Myocyte (in vitro differentiated cells): ENCODE measurements at regions not wholly inside any gene's neighbourhood (a gene's known extent, or its start where the extent isn't known, plus 50 kb on each side); places are given as distances from the start of the nearest gene placed in this dataset.

ENCODE experiments used
- DNase-seq: peaks from one replicate; pipeline ENCODE4 v3.0.0-alpha.2; 2012; ENCODE audit warnings: low read depth

GRCh38 chr9:12930906-12931305 lies 156.1 kb downstream of the LURAP1L start:
- no peak for DNase-seq

GRCh38 chr9:12933957-12934356 lies 159.1 kb downstream of the LURAP1L start:
- peak; percentile 29 for DNase-seq

GRCh38 chr9:12934545-12935272 lies 159.9 kb downstream of the LURAP1L start:
- DNase-seq = peak; percentile 39

GRCh38 chr9:12935714-12936113 lies 160.9 kb downstream of the LURAP1L start:
- DNase-seq = no peak

GRCh38 chr9:12954441-12954840 lies 179.6 kb downstream of the LURAP1L start:
- no peak for DNase-seq

- DNase-seq = no peak
Observed at GRCh38 chr9:12955510-12956163, 180.8 kb downstream of the LURAP1L start.

- no peak for DNase-seq
Observed at GRCh38 chr9:12956261-12956660, 181.4 kb downstream of the LURAP1L start.

GRCh38 chr9:12956805-12957204 lies 182.0 kb downstream of the LURAP1L start:
- DNase-seq = no peak

GRCh38 chr9:12958279-12958678 lies 183.5 kb downstream of the LURAP1L start:
- DNase-seq = no peak

- DNase-seq = no peak
Observed at GRCh38 chr9:12958708-12959107, 183.9 kb downstream of the LURAP1L start.

GRCh38 chr9:12961276-12961809 lies 186.5 kb downstream of the LURAP1L start:
- no peak for DNase-seq

GRCh38 chr9:12963537-12963936 lies 188.7 kb downstream of the LURAP1L start:
- DNase-seq = peak; percentile 6

GRCh38 chr9:12964271-12964670 lies 189.5 kb downstream of the LURAP1L start:
- peak; percentile 15 for DNase-seq

GRCh38 chr9:12965303-12965702 lies 190.5 kb downstream of the LURAP1L start:
- no peak for DNase-seq

GRCh38 chr9:12968093-12968492 lies 193.3 kb downstream of the LURAP1L start:
- no peak for DNase-seq

- DNase-seq = peak; percentile 46
Observed at GRCh38 chr9:12972608-12973589, 198.1 kb downstream of the LURAP1L start.

GRCh38 chr9:12973710-12974109 lies 198.9 kb downstream of the LURAP1L start:
- DNase-seq = peak; percentile 39

- DNase-seq = no peak
Observed at GRCh38 chr9:12974671-12975070, 199.9 kb downstream of the LURAP1L start.

GRCh38 chr9:12975496-12975895 lies 200.7 kb downstream of the LURAP1L start:
- DNase-seq = no peak

- no peak for DNase-seq
Observed at GRCh38 chr9:12980085-12980851, 205.4 kb downstream of the LURAP1L start.

- no peak for DNase-seq
Observed at GRCh38 chr9:12988258-12988657, 213.4 kb downstream of the LURAP1L start.
